Nephron progenitor cell (in vitro differentiated cells): ENCODE measurements at regions not wholly inside any gene's neighbourhood (a gene's known extent, or its start where the extent isn't known, plus 50 kb on each side); places are given as distances from the start of the nearest gene placed in this dataset.

ENCODE experiments used
- DNase-seq: peaks from one replicate; pipeline ENCODE4 v3.0.0; 2021
- H3K27ac Mint-ChIP-seq: 2 replicates; pipeline ENCODE4 v1.8.0; 2021; ENCODE audit warnings: mild to moderate bottlenecking, moderate library complexity, mixed read lengths
- H3K27me3 Mint-ChIP-seq: 2 replicates; pipeline ENCODE4 v1.8.0; 2021; ENCODE audit warnings: mild to moderate bottlenecking, low read depth, mixed read lengths; ENCODE audit not compliant: poor library complexity
- H3K36me3 Mint-ChIP-seq: 2 replicates; pipeline ENCODE4 v1.8.0; 2021; ENCODE audit warnings: low read depth, mixed read lengths
- H3K4me1 Mint-ChIP-seq: 2 replicates; pipeline ENCODE4 v1.8.0; 2021; ENCODE audit warnings: mixed read lengths
- H3K4me3 Mint-ChIP-seq: 2 replicates; pipeline ENCODE4 v1.8.0; 2021; ENCODE audit warnings: mild to moderate bottlenecking, moderate library complexity, mixed read lengths
- H3K9me3 Mint-ChIP-seq: 2 replicates; pipeline ENCODE4 v1.8.0; 2021; ENCODE audit warnings: mild to moderate bottlenecking, moderate library complexity, mixed read lengths
- CTCF ChIP-seq: fragments of 200-600 bp; sonication (generic); IDR thresholded peaks from 2 replicates; pipeline ENCODE4 v1.5.0; 2021; ENCODE audit warnings: antibody characterized with exemption

- Mint-ChIP-seq H3K27ac (no peak overlapping the region), H3K27me3 (no peaks in the 10 kb centered on the region), H3K4me3 (no peak overlapping the region), H3K9me3 (no peaks in the 10 kb centered on the region), H3K4me1 (no peaks in the 10 kb centered on the region), H3K36me3 (no peaks in the 10 kb centered on the region)
- DNase-seq: no peak
- no peak for TF ChIP-seq CTCF
These were observed 95.7 kb downstream of the ATP6V1G3 start for GRCh38 chr1:198444792-198445191.

DNA sequence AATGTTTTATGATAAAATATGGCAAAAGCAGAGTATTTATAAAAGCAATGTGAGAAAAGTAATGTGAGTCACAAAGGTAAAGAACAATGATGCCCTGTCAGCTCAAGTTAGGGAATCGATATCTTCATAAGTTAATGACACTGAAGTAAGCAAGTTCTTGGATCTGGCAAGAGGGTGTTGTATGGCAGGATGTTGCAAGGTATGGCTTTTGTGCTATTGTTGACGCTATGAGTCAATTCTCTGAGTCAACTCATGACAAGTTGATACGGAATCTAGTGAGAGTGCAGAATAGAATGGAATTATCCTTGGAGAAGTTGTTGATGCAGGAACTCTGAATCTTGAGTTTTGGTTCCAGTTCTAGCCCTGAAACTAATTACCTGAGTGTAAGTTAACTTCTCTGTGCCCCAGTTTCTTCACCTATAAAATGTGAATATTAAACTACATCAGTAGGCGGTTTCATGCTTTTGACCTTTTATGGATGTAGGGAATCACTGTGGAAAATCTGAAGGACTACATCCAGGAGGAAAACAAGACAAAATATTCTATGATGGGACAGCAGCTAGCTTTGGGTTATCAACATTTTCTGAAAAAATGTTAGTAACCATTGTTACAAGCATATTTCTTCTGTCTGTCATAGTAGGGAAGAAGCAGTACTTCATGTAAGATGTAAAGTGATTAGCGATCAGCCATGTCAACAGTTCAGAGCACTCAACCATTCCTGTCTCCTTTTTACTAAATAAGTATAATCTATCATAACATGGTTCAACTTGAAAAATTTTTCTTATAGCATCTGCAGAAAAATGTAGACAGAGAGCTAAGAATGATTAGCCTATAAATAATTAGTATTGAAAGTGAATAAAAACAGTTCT lies 96.9 kb downstream of the ATP6V1G3 start:
- DNase-seq: no peak
- no peaks in the 10 kb centered on the region for H3K4me1 Mint-ChIP-seq
- H3K4me3 Mint-ChIP-seq: no peak overlapping the region
- no peak for TF ChIP-seq CTCF
- H3K27ac Mint-ChIP-seq: no peak overlapping the region
- H3K27me3 Mint-ChIP-seq: peaks cover 3% of the 10 kb centered on the region
- H3K36me3 Mint-ChIP-seq: no peaks in the 10 kb centered on the region
- H3K9me3 Mint-ChIP-seq: no peaks in the 10 kb centered on the region

DNA sequence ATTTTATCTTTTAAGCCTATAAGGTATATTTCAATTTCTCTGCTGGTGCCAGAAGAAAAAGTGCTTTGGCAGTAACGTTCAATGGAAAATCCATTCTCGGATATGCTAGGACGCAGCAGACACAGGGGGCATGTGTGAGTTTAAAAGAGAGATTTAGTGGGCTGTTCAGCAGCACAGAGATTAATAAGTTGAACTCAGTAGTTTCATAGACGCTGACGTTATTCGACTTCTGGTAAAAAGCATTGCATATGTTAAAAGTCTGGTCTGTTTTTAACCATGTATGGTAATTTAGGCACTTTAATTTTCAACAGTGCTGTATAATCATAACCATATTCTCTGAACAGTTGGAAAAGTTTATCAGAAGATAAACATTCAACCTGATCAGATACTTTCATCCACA lies 99.6 kb downstream of the ATP6V1G3 start:
- peaks cover 4% of the 10 kb centered on the region for H3K27me3 Mint-ChIP-seq
- no peaks in the 10 kb centered on the region for H3K36me3 Mint-ChIP-seq
- no peak for TF ChIP-seq CTCF
- no peak for DNase-seq
- H3K9me3 Mint-ChIP-seq: no peaks in the 10 kb centered on the region
- H3K4me3 Mint-ChIP-seq: no peak overlapping the region
- no peak overlapping the region for H3K27ac Mint-ChIP-seq
- no peaks in the 10 kb centered on the region for H3K4me1 Mint-ChIP-seq

GRCh38 chr1:198437332-198437731 lies 103.1 kb downstream of the ATP6V1G3 start:
- no peaks in the 10 kb centered on the region for H3K36me3 Mint-ChIP-seq
- no peak for DNase-seq
- no peak for TF ChIP-seq CTCF

DNA sequence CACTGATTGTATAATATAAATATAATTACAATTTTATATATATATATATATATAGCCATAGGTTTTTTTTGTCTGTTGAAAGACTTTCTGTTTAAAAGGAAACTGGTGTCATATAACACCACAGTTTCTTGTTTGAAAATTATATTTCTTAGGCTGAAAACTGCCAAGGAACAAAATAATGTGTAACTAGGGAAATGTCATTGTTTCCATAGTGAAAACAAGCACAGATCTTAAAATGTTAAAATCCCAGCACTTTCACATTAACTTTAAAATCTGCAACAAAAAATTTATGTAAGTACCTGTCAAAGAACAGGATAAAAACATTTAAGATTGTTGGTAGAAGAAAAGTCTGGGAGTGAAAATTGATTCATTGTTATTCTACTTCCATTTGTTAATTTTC lies 104.2 kb downstream of the ATP6V1G3 start:
- Mint-ChIP-seq H3K27me3 (peaks cover 6% of the 10 kb centered on the region), H3K9me3 (peaks cover 11% of the 10 kb centered on the region), H3K4me1 (no peaks in the 10 kb centered on the region), H3K36me3 (no peaks in the 10 kb centered on the region), H3K27ac (no peak overlapping the region), H3K4me3 (no peak overlapping the region)
- TF ChIP-seq CTCF: no peak
- no peak for DNase-seq

More at GRCh38 chr1:198437332-198437731, 103.1 kb downstream of the ATP6V1G3 start:
- Mint-ChIP-seq H3K27ac (no peak overlapping the region), H3K4me3 (no peak overlapping the region), H3K27me3 (peaks cover 6% of the 10 kb centered on the region), H3K9me3 (peaks cover under 1% of the 10 kb centered on the region), H3K4me1 (no peaks in the 10 kb centered on the region)

DNA sequence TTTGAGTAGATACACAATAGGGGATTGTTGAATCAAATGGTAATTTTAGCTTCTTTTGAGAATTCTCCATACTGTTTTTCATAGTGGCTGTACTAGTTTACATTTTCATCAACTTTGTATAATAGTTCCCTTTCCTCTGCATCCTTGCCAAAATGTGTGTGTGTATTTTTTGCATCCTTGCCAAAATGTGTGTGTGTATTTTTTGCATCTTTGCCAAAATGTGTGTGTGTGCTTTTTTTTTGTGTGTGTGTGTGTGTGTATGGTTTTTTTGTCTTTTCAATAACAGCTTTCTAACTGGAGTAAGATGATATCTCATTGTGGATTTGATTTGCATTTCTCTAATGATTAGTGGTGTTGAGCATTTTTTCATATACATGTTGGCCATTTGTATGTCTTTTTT lies 105.4 kb downstream of the ATP6V1G3 start:
- Mint-ChIP-seq H3K27me3 (peaks cover 6% of the 10 kb centered on the region), H3K9me3 (peaks cover 18% of the 10 kb centered on the region), H3K36me3 (no peaks in the 10 kb centered on the region), H3K27ac (no peak overlapping the region), H3K4me1 (no peaks in the 10 kb centered on the region), H3K4me3 (no peak overlapping the region)
- no peak for TF ChIP-seq CTCF
- no peak for DNase-seq
